ENCODE measurements at regions not wholly inside any gene's neighbourhood (a gene's known extent, or its start where the extent isn't known, plus 50 kb on each side); places are given as distances from the start of the nearest gene placed in this dataset.

DNA sequence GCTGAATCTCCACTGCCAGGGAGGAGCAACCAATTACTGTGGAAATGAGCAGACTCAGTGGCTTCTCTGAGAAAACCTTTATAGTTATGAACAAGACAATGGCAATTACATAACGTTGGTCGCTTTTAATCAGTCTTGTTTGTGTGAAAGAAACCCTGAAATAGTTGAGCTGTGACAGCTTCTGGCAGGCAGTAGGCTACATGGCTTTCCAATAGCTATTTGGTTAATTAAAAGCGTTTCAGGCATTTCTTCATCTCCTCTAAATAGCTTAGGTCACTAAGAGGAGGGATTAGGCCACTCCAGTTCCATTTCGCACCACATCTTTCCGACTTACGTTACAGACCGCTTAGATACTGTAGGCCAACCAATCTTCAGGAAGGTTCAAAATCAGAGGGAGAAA lies 794.4 kb upstream of the ID2 start:
- TF ChIP-seq, protein P1, sequence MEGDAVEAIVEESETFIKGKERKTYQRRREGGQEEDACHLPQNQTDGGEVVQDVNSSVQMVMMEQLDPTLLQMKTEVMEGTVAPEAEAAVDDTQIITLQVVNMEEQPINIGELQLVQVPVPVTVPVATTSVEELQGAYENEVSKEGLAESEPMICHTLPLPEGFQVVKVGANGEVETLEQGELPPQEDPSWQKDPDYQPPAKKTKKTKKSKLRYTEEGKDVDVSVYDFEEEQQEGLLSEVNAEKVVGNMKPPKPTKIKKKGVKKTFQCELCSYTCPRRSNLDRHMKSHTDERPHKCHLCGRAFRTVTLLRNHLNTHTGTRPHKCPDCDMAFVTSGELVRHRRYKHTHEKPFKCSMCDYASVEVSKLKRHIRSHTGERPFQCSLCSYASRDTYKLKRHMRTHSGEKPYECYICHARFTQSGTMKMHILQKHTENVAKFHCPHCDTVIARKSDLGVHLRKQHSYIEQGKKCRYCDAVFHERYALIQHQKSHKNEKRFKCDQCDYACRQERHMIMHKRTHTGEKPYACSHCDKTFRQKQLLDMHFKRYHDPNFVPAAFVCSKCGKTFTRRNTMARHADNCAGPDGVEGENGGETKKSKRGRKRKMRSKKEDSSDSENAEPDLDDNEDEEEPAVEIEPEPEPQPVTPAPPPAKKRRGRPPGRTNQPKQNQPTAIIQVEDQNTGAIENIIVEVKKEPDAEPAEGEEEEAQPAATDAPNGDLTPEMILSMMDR (IDR thresholded peaks at IDR 0.05): no peak
- TF ChIP-seq POLR2AphosphoS5 (IDR thresholded peaks at IDR 0.05): no peak
- TF ChIP-seq EP300 (IDR thresholded peaks at IDR 0.05): no peak
- TF ChIP-seq POLR2A (IDR thresholded peaks at IDR 0.05; ENCODE audit: low read depth): no peak

All from esophagus muscularis mucosa (tissue), 4 donors.